ENCODE measurements at regions not wholly inside any gene's neighbourhood (a gene's known extent, or its start where the extent isn't known, plus 50 kb on each side); places are given as distances from the start of the nearest gene placed in this dataset.

GRCh38 chr22:47334601-47335000 lies 572.2 kb downstream of the TBC1D22A start:
- H3K27ac Mint-ChIP-seq (ENCODE audit: unreplicated experiment): no peak overlapping the region
- no peaks in the 10 kb centered on the region for H3K4me1 Mint-ChIP-seq
- TF ChIP-seq CTCF (conservative IDR thresholded peaks at IDR 0.05): no peak
- peaks cover 33% of the 10 kb centered on the region for H3K27me3 Mint-ChIP-seq (ENCODE audit: low read depth)
- H3K4me3 Mint-ChIP-seq: no peak overlapping the region
- no peak for DNase-seq (ENCODE audit: low read depth, low spot score)
- H3K36me3 Mint-ChIP-seq (ENCODE audit: low read depth): no peaks in the 10 kb centered on the region
- H3K9me3 Mint-ChIP-seq: peaks cover 18% of the 10 kb centered on the region

- Mint-ChIP-seq H3K4me3 (no peak overlapping the region), H3K36me3 (ENCODE audit: low read depth) (peaks cover 3% of the 10 kb centered on the region), H3K4me1 (no peaks in the 10 kb centered on the region), H3K9me3 (peaks cover 18% of the 10 kb centered on the region), H3K27me3 (ENCODE audit: low read depth) (peaks cover 39% of the 10 kb centered on the region), H3K27ac (ENCODE audit: unreplicated experiment) (no peak overlapping the region)
- DNase-seq (ENCODE audit: low read depth, low spot score): no peak
- TF ChIP-seq CTCF (conservative IDR thresholded peaks at IDR 0.05): no peak
Measured at GRCh38 chr22:47333625-47334024, 571.2 kb downstream of the TBC1D22A start.

- Mint-ChIP-seq H3K4me1 (no peaks in the 10 kb centered on the region), H3K9me3 (peaks cover 22% of the 10 kb centered on the region)
Measured at GRCh38 chr22:47332246-47332980, 570.0 kb downstream of the TBC1D22A start.

GRCh38 chr22:47331750-47332149 lies 569.3 kb downstream of the TBC1D22A start:
- no peak for TF ChIP-seq CTCF (conservative IDR thresholded peaks at IDR 0.05)
- Mint-ChIP-seq H3K27me3 (ENCODE audit: low read depth) (peaks cover 36% of the 10 kb centered on the region), H3K4me3 (no peak overlapping the region), H3K27ac (ENCODE audit: unreplicated experiment) (no peak overlapping the region), H3K36me3 (ENCODE audit: low read depth) (peaks cover 8% of the 10 kb centered on the region), H3K4me1 (no peaks in the 10 kb centered on the region), H3K9me3 (peaks cover 17% of the 10 kb centered on the region)
- DNase-seq (ENCODE audit: low read depth, low spot score): no peak

More at GRCh38 chr22:47332246-47332980, 570.0 kb downstream of the TBC1D22A start:
- H3K27me3 Mint-ChIP-seq (ENCODE audit: low read depth): peaks cover 38% of the 10 kb centered on the region
- DNase-seq (ENCODE audit: low read depth, low spot score): no peak
- H3K27ac Mint-ChIP-seq (ENCODE audit: unreplicated experiment): no peak overlapping the region
- peaks cover 7% of the 10 kb centered on the region for H3K36me3 Mint-ChIP-seq (ENCODE audit: low read depth)
- no peak for TF ChIP-seq CTCF (conservative IDR thresholded peaks at IDR 0.05)
- H3K4me3 Mint-ChIP-seq: no peak overlapping the region

GRCh38 chr22:47329727-47330650 lies 567.5 kb downstream of the TBC1D22A start:
- DNase-seq (ENCODE audit: low read depth, low spot score): no peak
- Mint-ChIP-seq H3K4me3 (no peak overlapping the region), H3K36me3 (ENCODE audit: low read depth) (peaks cover 8% of the 10 kb centered on the region), H3K27ac (ENCODE audit: unreplicated experiment) (no peak overlapping the region), H3K9me3 (peaks cover 14% of the 10 kb centered on the region), H3K4me1 (no peaks in the 10 kb centered on the region), H3K27me3 (ENCODE audit: low read depth) (peaks cover 30% of the 10 kb centered on the region)
- no peak for TF ChIP-seq CTCF (conservative IDR thresholded peaks at IDR 0.05)

Data from neural crest cell (in vitro differentiated cells).